GM20000 (cell line): ENCODE measurements at regions not wholly inside any gene's neighbourhood (a gene's known extent, or its start where the extent isn't known, plus 50 kb on each side); places are given as distances from the start of the nearest gene placed in this dataset.

ENCODE experiments used
- DNase-seq: peaks from one replicate; pipeline ENCODE4 v3.0.0; 2012; ENCODE audit warnings: low spot score
- CTCF ChIP-seq: IDR thresholded peaks from 2 replicates; pipeline ENCODE4 v1.5.1; 2012; ENCODE audit warnings: mild to moderate bottlenecking, control low read depth; ENCODE audit errors: extremely low read depth, missing control alignments

- DNase-seq, result no peak
- TF ChIP-seq CTCF, result no peak
These were observed 144.3 kb upstream of the PAK3 start for GRCh38 chrX:110951472-110952269.

GRCh38 chrX:110944751-110945675, 149.4 kb upstream of the CHRDL1 start:
- no peak for DNase-seq
- TF ChIP-seq CTCF, result no peak

GRCh38 chrX:110944311-110944750, 148.7 kb upstream of the CHRDL1 start:
- no peak for DNase-seq
- no peak for TF ChIP-seq CTCF

- no peak for DNase-seq
- TF ChIP-seq CTCF, result no peak
These were observed 146.3 kb upstream of the CHRDL1 start for GRCh38 chrX:110941906-110942305.

- no peak for DNase-seq
These were observed 143.5 kb upstream of the CHRDL1 start for GRCh38 chrX:110938977-110939732.

GRCh38 chrX:110924871-110925270, 129.3 kb upstream of the CHRDL1 start:
- no peak for DNase-seq

More at GRCh38 chrX:110938977-110939732, 143.5 kb upstream of the CHRDL1 start:
- TF ChIP-seq CTCF, result no peak

More at GRCh38 chrX:110924871-110925270, 129.3 kb upstream of the CHRDL1 start:
- TF ChIP-seq CTCF, result no peak
